Endothelial cell of umbilical vein (primary cell): ENCODE measurements at regions not wholly inside any gene's neighbourhood (a gene's known extent, or its start where the extent isn't known, plus 50 kb on each side); places are given as distances from the start of the nearest gene placed in this dataset.

Source experiments
- EZH2 ChIP-seq: IDR thresholded peaks from 2 replicates; pipeline ENCODE4 v1.6.1; 2012; ENCODE audit warnings: borderline replicate concordance, low read depth, mild to moderate bottlenecking, moderate library complexity, low read length, inconsistent platforms; ENCODE audit not compliant: severe bottlenecking
- JUN ChIP-seq: IDR thresholded peaks from 2 replicates; pipeline ENCODE4 v1.6.1; 2011; ENCODE audit warnings: borderline replicate concordance, low read depth; ENCODE audit not compliant: insufficient read length, insufficient read depth
- POLR2AphosphoS5 ChIP-seq: IDR thresholded peaks from 2 replicates; pipeline ENCODE4 v1.6.1; 2012; ENCODE audit warnings: low read depth, mild to moderate bottlenecking, control low read depth, low read length, moderate library complexity; ENCODE audit not compliant: insufficient read depth
- TF ChIP-seq, protein P1 (sequence below), 2 donors: IDR thresholded peaks; 1 replicate in 1 of 2; 2 replicates in 1 of 2; pipeline ENCODE4 v1.5.1; 2011; ENCODE audit warnings: low read length in 2 of 2, mild to moderate bottlenecking in 2 of 2, moderate library complexity in 2 of 2, control low read depth in 1 of 2, inconsistent platforms in 1 of 2, low read depth in 1 of 2; ENCODE audit not compliant: insufficient read depth in 1 of 2; ENCODE audit errors: extremely low read depth in 1 of 2

DNA sequence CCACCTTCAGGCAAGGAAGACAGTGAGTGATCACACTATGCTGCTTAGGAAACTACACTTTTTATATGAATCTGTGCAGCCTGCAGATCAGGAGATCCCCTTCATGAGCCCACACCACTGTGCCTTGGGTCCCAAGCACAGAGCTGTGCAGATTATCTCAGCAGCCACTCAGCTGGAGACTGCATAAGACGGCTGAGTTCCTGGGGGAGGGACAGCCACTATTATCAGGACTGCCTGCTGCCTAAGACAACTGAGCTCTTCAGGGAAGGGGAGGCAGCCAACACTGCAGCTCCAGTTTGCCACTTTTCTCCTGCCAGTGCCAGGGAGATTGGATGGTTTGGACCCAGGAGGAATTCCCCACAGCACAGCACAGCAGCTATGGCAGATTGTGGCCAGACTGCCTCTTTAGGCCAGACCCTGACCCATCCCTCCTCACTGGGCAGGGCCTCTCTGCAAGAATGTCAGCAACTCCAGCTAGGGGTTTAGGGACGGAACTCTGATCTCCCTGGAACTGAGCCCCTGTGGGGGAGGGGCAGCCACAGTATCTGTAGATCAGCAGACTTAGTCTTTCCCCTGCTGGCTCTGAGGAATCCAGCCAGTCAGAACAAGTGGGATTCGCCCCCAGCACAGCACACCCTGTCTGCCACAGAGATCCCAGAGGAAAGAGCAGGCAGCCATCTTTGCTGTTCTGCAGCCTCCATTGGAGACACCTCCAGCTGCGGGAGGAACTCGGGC, 141.3 kb downstream of the KLHL28 start:
- TF ChIP-seq, protein P1, sequence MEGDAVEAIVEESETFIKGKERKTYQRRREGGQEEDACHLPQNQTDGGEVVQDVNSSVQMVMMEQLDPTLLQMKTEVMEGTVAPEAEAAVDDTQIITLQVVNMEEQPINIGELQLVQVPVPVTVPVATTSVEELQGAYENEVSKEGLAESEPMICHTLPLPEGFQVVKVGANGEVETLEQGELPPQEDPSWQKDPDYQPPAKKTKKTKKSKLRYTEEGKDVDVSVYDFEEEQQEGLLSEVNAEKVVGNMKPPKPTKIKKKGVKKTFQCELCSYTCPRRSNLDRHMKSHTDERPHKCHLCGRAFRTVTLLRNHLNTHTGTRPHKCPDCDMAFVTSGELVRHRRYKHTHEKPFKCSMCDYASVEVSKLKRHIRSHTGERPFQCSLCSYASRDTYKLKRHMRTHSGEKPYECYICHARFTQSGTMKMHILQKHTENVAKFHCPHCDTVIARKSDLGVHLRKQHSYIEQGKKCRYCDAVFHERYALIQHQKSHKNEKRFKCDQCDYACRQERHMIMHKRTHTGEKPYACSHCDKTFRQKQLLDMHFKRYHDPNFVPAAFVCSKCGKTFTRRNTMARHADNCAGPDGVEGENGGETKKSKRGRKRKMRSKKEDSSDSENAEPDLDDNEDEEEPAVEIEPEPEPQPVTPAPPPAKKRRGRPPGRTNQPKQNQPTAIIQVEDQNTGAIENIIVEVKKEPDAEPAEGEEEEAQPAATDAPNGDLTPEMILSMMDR (IDR thresholded peaks at IDR 0.05; ENCODE audit: extremely low read depth in 1 of 2, insufficient read depth in 1 of 2, low read depth in 1 of 2, low read length in 2 of 2), result no peak
- TF ChIP-seq JUN (no peak), EZH2 (no peak), POLR2AphosphoS5 (no peak)
